Neutrophil (primary cell): ENCODE measurements at regions not wholly inside any gene's neighbourhood (a gene's known extent, or its start where the extent isn't known, plus 50 kb on each side); places are given as distances from the start of the nearest gene placed in this dataset.
"Not testable (repeated sequence)": the region's sequence is repeated elsewhere in the genome, so short reads cannot be mapped to it uniquely, and the experiment has no call there.

Source experiments
- H3K27ac ChIP-seq: fragments of 200-600 bp; sonication (generic); 2 replicates; pipeline ENCODE4 v1.5.1; 2016; ENCODE audit warnings: mild to moderate bottlenecking, moderate library complexity
- H3K27me3 ChIP-seq: fragments of 200-600 bp; sonication (generic); 2 replicates; pipeline ENCODE4 v1.6.0; 2016; ENCODE audit warnings: mild to moderate bottlenecking
- H3K36me3 ChIP-seq: fragments of 200-600 bp; sonication (generic); 2 replicates; pipeline ENCODE4 v1.5.1; 2017
- H3K4me1 ChIP-seq, 2 experiments: fragments of 200-600 bp in 1 of 2; sonication (generic) in 1 of 2; 1 replicate in 1 of 2; 2 replicates in 1 of 2; pipeline versions ENCODE4 v1.5.1 to v1.6.1; 2013 to 2016; ENCODE audit warnings: low read depth in 1 of 2, low read length in 1 of 2, mild to moderate bottlenecking in 1 of 2, moderate library complexity in 1 of 2; ENCODE audit not compliant: control insufficient read depth in 1 of 2, insufficient read depth in 1 of 2
- H3K4me3 ChIP-seq, 2 experiments: fragments of 200-600 bp in 1 of 2; sonication (generic) in 1 of 2; 1 replicate in 1 of 2; 2 replicates in 1 of 2; pipeline ENCODE4 v1.5.1; 2013 to 2016; ENCODE audit warnings: low read depth in 1 of 2, low read length in 1 of 2, mild to moderate bottlenecking in 1 of 2, moderate library complexity in 1 of 2
- H3K9me3 ChIP-seq: fragments of 200-600 bp; sonication (generic); 2 replicates; pipeline ENCODE4 v1.5.1; 2016
- TF ChIP-seq, protein P1 (sequence below): fragments of 200-600 bp; sonication (generic); IDR thresholded peaks from 2 replicates; pipeline ENCODE4 v1.5.1; 2016; ENCODE audit warnings: antibody characterized with exemption

- H3K4me3 ChIP-seq = no peak overlapping the region
- no peaks in the 10 kb centered on the region for H3K27me3 ChIP-seq
- no peaks in the 10 kb centered on the region for H3K4me1 ChIP-seq
- H3K9me3 ChIP-seq = no peaks in the 10 kb centered on the region
- no peak overlapping the region for H3K27ac ChIP-seq
- TF ChIP-seq, protein P1, sequence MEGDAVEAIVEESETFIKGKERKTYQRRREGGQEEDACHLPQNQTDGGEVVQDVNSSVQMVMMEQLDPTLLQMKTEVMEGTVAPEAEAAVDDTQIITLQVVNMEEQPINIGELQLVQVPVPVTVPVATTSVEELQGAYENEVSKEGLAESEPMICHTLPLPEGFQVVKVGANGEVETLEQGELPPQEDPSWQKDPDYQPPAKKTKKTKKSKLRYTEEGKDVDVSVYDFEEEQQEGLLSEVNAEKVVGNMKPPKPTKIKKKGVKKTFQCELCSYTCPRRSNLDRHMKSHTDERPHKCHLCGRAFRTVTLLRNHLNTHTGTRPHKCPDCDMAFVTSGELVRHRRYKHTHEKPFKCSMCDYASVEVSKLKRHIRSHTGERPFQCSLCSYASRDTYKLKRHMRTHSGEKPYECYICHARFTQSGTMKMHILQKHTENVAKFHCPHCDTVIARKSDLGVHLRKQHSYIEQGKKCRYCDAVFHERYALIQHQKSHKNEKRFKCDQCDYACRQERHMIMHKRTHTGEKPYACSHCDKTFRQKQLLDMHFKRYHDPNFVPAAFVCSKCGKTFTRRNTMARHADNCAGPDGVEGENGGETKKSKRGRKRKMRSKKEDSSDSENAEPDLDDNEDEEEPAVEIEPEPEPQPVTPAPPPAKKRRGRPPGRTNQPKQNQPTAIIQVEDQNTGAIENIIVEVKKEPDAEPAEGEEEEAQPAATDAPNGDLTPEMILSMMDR = no peak
- no peaks in the 10 kb centered on the region for H3K36me3 ChIP-seq
These were observed 82.7 kb upstream of the WIPF3 start for GRCh38 chr7:29723599-29723998.

DNA sequence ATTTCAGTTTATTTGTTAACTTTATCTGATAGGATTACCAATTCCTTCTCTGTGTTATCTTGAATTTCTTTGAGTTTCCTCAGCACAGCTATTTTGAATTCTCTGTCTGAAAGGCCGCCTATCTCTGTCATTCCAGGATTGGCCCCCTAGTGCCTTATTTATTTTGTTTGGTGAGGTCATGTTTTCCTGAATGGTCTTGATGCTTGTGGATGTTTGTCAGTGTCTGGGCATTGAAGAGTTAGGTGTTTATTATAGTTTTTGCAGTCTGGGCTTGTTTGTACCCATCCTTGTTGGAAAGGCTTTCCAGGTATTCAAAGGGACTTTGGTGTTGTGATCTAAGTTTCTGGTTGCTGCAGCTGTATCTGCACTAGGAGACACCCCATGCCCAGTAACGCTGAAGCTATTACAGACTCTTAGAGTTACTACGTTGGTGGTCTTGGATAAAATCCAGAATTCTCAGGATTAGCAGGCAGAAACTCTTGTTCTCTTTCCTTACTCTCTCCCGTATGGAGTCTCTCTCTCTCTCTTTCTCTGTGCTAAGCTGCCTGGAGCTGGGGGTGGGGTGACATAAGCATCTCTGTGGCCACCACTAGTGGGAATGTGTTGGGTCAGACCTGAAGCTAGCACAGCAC is 76.7 kb upstream of the WIPF3 start:
- not testable (repeated sequence) for H3K4me3 ChIP-seq, H3K4me1 ChIP-seq, H3K36me3 ChIP-seq, H3K27me3 ChIP-seq, H3K9me3 ChIP-seq, H3K27ac ChIP-seq

GRCh38 chr7:29734246-29734731 is 72.0 kb upstream of the WIPF3 start:
- TF ChIP-seq, protein P1 = no peak

DNA sequence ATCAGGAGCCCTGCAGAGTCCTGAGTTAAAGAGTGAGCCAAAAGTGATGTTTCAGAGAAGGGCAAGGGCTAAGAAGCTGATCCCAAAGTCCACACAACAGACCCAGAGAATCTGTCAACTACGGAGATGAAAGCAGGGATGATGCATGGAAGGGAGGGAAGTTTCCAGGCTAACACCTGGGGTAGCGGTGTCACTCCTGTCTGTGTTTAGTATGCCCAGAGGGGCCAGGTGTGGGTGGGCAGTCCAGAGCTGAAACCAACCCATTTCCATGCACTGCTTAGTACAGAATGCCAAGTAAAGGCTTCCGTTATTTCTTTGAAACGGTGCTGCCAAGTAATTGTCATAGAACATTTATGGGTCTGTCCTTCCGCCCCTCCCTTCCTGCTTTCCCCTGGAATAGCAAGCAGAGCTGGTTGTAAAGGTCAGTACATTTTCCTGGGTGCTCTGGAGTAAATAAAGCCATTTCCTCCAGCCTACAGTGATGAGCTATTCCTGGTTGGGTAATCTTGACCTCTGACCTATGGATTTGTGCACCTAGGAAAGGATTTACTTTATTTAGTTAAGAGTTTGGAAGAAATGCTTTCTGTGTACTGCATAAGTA is 58.6 kb upstream of the WIPF3 start:
- not testable (repeated sequence) for H3K27ac ChIP-seq, H3K4me3 ChIP-seq, H3K36me3 ChIP-seq, H3K27me3 ChIP-seq, H3K4me1 ChIP-seq, H3K9me3 ChIP-seq

More at GRCh38 chr7:29734246-29734731, 72.0 kb upstream of the WIPF3 start:
- H3K27ac ChIP-seq = no peak overlapping the region
- H3K27me3 ChIP-seq = no peaks in the 10 kb centered on the region
- H3K36me3 ChIP-seq = no peaks in the 10 kb centered on the region
- no peaks in the 10 kb centered on the region for H3K4me1 ChIP-seq
- H3K9me3 ChIP-seq = no peaks in the 10 kb centered on the region
- H3K4me3 ChIP-seq = no peak overlapping the region

DNA sequence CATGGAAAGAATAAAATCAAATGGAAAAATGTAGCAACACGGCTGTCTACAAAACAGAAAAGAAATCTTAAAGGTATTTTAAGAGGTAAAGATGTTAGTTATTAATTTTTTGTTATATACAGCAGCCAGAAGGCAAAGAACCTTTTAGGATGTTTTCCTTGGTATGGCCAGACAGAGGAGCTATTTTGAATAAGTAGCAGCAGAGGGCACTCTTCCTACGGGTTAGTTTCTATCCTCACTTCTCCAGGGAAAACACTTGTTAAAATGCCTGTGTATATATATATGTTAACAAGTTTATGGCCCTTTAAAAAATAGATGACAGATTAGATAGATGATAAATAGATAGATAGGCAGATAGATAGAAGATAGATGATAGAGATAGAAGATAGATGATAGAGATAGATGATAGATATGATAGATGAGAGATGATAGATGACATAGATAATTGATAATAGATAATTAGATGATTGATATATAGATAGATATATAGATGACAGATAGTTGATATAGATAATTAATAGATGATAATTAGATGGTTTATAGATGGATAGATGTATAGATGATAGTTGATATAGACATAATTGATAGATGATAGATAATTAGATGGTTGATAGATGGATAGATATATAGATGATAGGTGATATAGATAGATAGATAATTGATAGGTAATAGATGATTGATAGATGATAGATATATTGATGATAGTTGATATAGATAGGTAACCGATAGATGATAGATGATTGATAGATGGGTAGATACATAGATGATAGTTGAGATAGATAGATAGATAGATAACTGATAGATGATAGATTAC is 57.8 kb upstream of the WIPF3 start:
- Histone ChIP-seq H3K4me3 (no peak overlapping the region), H3K4me1 (no peaks in the 10 kb centered on the region), H3K27ac (no peak overlapping the region), H3K27me3 (no peaks in the 10 kb centered on the region), H3K9me3 (no peaks in the 10 kb centered on the region), H3K36me3 (no peaks in the 10 kb centered on the region)
- TF ChIP-seq, protein P1 = no peak

- H3K36me3 ChIP-seq = no peaks in the 10 kb centered on the region
- TF ChIP-seq, protein P1 = no peak
- no peaks in the 10 kb centered on the region for H3K9me3 ChIP-seq
- no peaks in the 10 kb centered on the region for H3K27me3 ChIP-seq
- no peak overlapping the region for H3K4me3 ChIP-seq
- no peak overlapping the region for H3K27ac ChIP-seq
- H3K4me1 ChIP-seq = no peaks in the 10 kb centered on the region
These were observed 56.5 kb upstream of the WIPF3 start for GRCh38 chr7:29749701-29750321.

DNA sequence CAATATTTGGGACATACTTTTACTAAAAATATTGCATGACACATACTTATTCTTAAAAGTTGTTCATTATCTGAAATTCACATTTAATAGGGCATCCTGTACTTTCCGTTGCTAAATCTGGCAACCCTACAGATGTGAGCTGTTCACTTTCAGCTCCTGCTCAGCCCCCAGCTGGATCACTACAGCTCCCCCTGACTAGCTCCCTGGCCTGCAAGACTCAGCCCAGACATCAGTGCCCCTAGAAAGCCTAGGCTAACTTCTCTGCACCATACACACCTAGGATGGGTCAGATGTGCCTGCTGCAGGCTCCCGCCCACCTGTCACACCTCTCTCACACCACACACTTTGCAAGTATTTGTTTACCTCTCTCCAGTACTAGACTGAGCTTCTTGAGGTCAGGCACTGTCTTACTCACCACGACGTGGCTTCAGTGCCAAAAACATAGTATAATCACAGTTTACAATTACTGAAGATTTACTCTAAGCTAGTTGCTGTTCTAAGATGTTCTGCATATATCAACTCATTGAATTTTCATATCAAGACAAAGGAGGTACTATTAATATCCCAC is 55.9 kb upstream of the WIPF3 start:
- H3K4me3 ChIP-seq, H3K27me3 ChIP-seq, H3K9me3 ChIP-seq, H3K4me1 ChIP-seq, H3K36me3 ChIP-seq, H3K27ac ChIP-seq: not testable (repeated sequence)

DNA sequence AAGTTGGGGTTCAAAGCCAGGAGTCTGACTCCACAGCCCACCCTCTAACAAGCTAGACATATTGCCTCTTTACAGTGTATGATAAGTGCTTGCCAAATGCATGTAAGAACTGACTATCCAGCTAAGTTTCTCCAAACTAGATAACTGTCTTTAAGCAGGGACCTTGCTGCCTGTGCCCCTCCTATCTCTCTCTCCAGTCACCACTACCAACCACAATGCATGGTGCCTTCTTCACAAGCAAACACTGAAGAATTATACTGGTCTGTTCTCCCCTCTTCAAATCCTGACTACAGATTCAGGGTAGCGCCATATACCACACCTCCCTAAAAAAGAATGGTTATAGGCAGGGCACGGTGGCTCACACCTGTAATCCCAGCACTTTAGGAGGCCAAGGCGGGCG is 55.3 kb upstream of the WIPF3 start:
- not testable (repeated sequence) for H3K27ac ChIP-seq, H3K27me3 ChIP-seq, H3K9me3 ChIP-seq, H3K36me3 ChIP-seq, H3K4me3 ChIP-seq, H3K4me1 ChIP-seq
